ENCODE measurements at regions not wholly inside any gene's neighbourhood (a gene's known extent, or its start where the extent isn't known, plus 50 kb on each side); places are given as distances from the start of the nearest gene placed in this dataset.

DNA sequence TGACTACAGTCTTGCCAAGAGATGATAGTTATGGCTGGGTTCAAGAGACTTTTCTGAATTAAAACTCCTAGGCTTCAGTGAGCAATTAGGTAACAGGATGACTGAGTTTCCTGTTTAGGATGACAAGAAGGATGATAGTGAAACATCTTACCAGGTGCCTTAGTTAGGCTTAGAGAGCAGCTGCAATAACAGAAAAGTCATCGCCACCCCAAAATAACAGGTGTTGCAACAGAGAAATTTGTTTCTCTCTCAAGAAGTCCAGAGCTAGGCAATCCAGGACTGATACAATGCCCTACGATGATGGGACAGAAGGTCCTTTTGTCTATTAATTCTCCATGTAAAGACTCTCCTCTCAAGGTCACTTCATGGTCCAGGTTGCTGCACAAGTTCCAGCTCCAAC is 361.8 kb downstream of the CAAP1 start:
- DNase-seq = no peak

DNA sequence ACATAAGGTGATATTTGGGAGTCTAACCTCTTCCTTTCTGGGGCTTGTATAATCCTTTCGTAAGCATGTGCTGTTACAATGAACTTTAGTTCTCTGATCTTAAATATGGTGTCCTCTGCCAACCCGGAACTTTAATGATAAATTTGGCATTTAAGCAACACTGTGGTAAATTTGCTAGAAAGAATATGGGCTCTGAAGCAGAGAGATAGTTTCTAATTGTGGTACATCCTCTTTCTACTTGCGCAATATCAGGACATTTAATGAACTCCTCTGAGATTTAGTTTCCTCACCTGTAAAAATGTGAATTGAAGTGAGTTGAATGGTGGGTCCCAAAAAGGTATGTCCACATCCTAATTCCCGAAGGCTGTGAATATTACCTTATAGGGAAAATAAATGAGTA is 364.7 kb downstream of the CAAP1 start:
- DNase-seq = no peak
- intact Hi-C loops (cut with micrococcal nuclease) = no loop called here
- TF ChIP-seq, protein P1, sequence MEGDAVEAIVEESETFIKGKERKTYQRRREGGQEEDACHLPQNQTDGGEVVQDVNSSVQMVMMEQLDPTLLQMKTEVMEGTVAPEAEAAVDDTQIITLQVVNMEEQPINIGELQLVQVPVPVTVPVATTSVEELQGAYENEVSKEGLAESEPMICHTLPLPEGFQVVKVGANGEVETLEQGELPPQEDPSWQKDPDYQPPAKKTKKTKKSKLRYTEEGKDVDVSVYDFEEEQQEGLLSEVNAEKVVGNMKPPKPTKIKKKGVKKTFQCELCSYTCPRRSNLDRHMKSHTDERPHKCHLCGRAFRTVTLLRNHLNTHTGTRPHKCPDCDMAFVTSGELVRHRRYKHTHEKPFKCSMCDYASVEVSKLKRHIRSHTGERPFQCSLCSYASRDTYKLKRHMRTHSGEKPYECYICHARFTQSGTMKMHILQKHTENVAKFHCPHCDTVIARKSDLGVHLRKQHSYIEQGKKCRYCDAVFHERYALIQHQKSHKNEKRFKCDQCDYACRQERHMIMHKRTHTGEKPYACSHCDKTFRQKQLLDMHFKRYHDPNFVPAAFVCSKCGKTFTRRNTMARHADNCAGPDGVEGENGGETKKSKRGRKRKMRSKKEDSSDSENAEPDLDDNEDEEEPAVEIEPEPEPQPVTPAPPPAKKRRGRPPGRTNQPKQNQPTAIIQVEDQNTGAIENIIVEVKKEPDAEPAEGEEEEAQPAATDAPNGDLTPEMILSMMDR (IDR thresholded peaks at IDR 0.05) = no peak
- ChIA-PET POLR2A (no interaction called here), CTCF (no interaction called here)
- Mint-ChIP-seq H3K27me3 (no peaks in the 10 kb centered on the region), H3K27ac (no peak overlapping the region), H3K36me3 (ENCODE audit: low read depth) (no peaks in the 10 kb centered on the region), H3K4me1 (ENCODE audit: low read depth) (no peaks in the 10 kb centered on the region), H3K9me3 (no peaks in the 10 kb centered on the region), H3K4me3 (no peak overlapping the region)
- no peak for ATAC-seq

More for the DNA sequence above, 361.8 kb downstream of the CAAP1 start:
- TF ChIP-seq, protein P1 (IDR thresholded peaks at IDR 0.05) = no peak
- H3K27ac Mint-ChIP-seq = no peak overlapping the region
- H3K4me3 Mint-ChIP-seq = no peak overlapping the region
- no peaks in the 10 kb centered on the region for H3K9me3 Mint-ChIP-seq
- ChIA-PET CTCF (no interaction called here), POLR2A (no interaction called here)
- intact Hi-C loops (cut with micrococcal nuclease) = no loop called here
- no peaks in the 10 kb centered on the region for H3K4me1 Mint-ChIP-seq (ENCODE audit: low read depth)
- H3K27me3 Mint-ChIP-seq = no peaks in the 10 kb centered on the region
- H3K36me3 Mint-ChIP-seq (ENCODE audit: low read depth) = no peaks in the 10 kb centered on the region
- no peak for ATAC-seq

- H3K27ac Mint-ChIP-seq = no peak overlapping the region
- POLR2A ChIA-PET = no interaction called here
Measured at GRCh38 chr9:26524267-26524666, 368.3 kb downstream of the CAAP1 start.

DNA sequence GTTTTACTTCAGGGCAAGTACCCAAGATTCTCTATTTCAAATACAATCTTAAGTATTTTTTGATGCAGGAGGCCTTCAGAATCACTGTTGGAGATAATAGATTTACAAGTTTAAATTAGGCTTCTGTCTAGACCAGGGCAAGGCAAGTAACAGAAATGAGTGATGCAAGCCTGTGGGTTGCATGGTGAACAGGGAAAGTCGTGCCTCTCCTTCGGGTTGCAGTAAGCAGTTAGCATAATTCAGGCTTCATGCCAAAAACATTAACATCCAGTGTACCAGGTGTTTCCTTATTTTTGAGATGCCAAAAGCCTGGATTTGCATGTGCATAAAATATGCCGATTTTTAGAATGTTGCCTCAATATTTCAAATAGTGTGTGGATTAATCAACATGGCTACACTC is 369.0 kb downstream of the CAAP1 start:
- Mint-ChIP-seq H3K4me1 (ENCODE audit: low read depth) (no peaks in the 10 kb centered on the region), H3K9me3 (no peaks in the 10 kb centered on the region), H3K36me3 (ENCODE audit: low read depth) (no peaks in the 10 kb centered on the region), H3K4me3 (no peak overlapping the region), H3K27me3 (no peaks in the 10 kb centered on the region), H3K27ac (no peak overlapping the region)
- intact Hi-C loops (cut with micrococcal nuclease) = no loop called here
- CTCF ChIA-PET = no interaction called here
- DNase-seq (no peak), ATAC-seq (no peak)
- POLR2A ChIA-PET = no interaction called here
- TF ChIP-seq, protein P1 (IDR thresholded peaks at IDR 0.05) = no peak

More at GRCh38 chr9:26524267-26524666, 368.3 kb downstream of the CAAP1 start:
- no peak for ATAC-seq
- TF ChIP-seq, protein P1 (IDR thresholded peaks at IDR 0.05) = no peak
- intact Hi-C loops (cut with micrococcal nuclease) = no loop called here
- Mint-ChIP-seq H3K4me3 (no peak overlapping the region), H3K36me3 (ENCODE audit: low read depth) (no peaks in the 10 kb centered on the region), H3K9me3 (no peaks in the 10 kb centered on the region), H3K27me3 (no peaks in the 10 kb centered on the region), H3K4me1 (ENCODE audit: low read depth) (no peaks in the 10 kb centered on the region)
- CTCF ChIA-PET = no interaction called here
- no peak for DNase-seq

DNA sequence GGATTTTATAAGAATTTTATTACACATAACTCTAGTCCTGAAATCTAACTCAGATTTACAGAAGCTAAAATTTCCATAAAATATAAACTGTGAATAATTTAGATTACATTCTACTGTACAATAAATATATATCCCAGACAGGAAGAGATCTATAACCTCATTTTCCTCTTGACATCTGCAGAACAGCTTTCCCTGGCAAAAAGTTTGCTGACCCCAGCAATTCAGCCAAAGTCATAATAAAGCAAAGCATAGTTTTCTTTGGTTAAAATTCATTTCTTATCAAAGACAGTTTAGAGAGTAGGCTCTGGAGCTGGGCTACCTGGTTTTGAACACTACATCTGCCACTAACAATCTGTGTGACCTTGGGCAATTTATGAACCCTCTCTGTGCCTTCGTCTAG is 372.5 kb downstream of the CAAP1 start:
- no peak for ATAC-seq
- POLR2A ChIA-PET = no interaction called here
- Mint-ChIP-seq H3K36me3 (ENCODE audit: low read depth) (no peaks in the 10 kb centered on the region), H3K9me3 (no peaks in the 10 kb centered on the region), H3K4me1 (ENCODE audit: low read depth) (no peaks in the 10 kb centered on the region), H3K27ac (no peak overlapping the region), H3K27me3 (no peaks in the 10 kb centered on the region), H3K4me3 (no peak overlapping the region)
- intact Hi-C loops (cut with micrococcal nuclease) = no loop called here
- DNase-seq = no peak
- TF ChIP-seq, protein P1 (IDR thresholded peaks at IDR 0.05) = no peak
- CTCF ChIA-PET = no interaction called here
